WI38 (cell line): ENCODE measurements at regions not wholly inside any gene's neighbourhood (a gene's known extent, or its start where the extent isn't known, plus 50 kb on each side); places are given as distances from the start of the nearest gene placed in this dataset.

Experiments used
- H3K4me3 ChIP-seq: 2 replicates; pipeline ENCODE4 v1.5.1; 2011; ENCODE audit warnings: low read depth, mild to moderate bottlenecking, control low read depth, low read length
- TF ChIP-seq, protein P1 (sequence below): IDR thresholded peaks from 2 replicates; pipeline ENCODE4 v1.5.1; 2012; ENCODE audit warnings: low read depth, mild to moderate bottlenecking, control low read depth, low read length

DNA sequence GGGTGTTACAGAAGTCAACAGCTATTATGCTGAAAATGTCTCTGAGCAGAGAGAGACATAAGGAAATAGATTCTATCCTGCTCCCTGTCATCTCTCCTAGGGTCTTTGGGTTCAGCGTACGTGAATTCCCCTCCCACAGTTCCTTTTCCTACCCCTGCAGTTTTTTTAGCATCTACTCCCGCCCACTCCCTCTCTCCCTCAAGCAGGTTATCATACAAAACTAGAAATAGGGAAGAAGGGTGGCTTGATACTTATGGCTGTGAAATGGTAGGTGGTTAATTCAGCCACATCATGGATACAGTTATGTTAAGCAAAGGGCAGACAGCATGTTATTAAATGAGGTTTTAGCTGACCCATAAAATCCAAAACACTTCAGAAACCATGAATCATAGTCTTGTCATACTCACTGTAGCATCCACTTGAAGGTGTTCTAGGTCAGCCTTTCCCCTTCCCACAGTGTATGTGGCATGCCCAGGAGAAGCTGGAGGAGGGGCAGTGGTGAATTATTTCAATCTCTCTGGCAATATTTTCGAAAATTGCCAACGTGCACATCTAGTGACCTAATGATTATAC, 236.8 kb upstream of the SERP2 start:
- no peak overlapping the region for H3K4me3 ChIP-seq
- TF ChIP-seq, protein P1, sequence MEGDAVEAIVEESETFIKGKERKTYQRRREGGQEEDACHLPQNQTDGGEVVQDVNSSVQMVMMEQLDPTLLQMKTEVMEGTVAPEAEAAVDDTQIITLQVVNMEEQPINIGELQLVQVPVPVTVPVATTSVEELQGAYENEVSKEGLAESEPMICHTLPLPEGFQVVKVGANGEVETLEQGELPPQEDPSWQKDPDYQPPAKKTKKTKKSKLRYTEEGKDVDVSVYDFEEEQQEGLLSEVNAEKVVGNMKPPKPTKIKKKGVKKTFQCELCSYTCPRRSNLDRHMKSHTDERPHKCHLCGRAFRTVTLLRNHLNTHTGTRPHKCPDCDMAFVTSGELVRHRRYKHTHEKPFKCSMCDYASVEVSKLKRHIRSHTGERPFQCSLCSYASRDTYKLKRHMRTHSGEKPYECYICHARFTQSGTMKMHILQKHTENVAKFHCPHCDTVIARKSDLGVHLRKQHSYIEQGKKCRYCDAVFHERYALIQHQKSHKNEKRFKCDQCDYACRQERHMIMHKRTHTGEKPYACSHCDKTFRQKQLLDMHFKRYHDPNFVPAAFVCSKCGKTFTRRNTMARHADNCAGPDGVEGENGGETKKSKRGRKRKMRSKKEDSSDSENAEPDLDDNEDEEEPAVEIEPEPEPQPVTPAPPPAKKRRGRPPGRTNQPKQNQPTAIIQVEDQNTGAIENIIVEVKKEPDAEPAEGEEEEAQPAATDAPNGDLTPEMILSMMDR: no peak

- TF ChIP-seq, protein P1: no peak
- H3K4me3 ChIP-seq: no peak overlapping the region
Observed at GRCh38 chr13:44137466-44137865, 236.2 kb upstream of the SERP2 start.

DNA sequence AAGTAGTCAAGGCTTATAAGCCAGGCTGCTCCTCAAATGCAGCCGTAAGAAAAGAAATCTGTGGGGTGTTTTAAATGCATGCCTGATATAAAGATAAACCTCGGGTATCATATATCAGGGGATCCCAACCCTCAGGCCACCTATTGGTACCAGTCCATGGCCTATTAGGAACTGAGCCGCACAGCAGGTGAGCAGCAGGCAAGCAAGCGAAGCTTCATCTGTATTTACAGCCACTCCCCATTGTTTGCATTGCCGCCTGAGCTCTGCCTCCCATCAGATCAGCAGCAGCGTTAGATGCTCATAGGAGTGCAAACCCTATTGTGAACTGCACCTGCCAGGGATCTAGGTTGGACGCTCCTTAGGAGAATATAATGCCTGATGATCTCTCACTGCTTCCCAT, 233.5 kb upstream of the SERP2 start:
- H3K4me3 ChIP-seq: no peak overlapping the region

DNA sequence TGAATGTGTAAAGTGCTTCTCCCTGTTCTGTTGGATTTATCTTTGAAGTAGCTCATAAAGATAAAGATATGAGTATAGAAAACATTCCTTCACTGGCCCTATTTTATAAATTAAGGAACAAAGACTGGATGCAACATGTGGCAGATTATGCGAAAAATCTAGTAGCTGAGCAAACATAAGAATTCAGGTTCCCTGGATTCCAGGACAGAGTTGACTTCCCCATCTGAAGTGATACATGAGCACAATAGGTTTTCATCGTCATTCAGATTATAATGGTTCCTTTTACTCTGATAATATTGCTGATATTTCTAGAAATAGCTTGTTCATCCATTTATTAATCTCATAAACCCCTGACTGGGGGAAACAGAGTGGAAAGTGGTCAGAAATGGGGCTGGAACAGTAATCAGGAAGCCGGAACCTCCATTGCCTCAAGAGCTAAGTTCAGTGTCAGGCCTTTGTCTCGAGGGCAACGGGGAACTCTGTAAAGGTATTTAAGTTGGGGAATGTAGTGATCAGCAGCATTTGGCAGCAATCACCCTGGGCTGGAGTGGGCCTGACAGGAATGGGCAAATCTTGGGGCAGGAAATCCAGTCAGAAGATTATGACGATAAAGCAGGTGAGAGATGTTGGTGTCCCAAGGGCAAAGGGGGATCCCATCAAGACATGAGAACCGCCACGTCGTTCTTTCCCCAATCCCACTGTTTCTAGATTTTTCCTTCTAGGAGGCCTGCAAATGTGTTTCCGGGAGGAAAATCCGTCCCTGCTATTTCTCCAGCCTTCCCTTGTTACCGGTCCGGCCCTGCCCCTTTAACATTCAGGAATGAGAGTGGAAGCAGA, 232.5 kb upstream of the SERP2 start:
- TF ChIP-seq, protein P1: no peak
- peak overlapping the region; percentile 64 for H3K4me3 ChIP-seq

More for the DNA sequence above, 233.5 kb upstream of the SERP2 start:
- TF ChIP-seq, protein P1: no peak

DNA sequence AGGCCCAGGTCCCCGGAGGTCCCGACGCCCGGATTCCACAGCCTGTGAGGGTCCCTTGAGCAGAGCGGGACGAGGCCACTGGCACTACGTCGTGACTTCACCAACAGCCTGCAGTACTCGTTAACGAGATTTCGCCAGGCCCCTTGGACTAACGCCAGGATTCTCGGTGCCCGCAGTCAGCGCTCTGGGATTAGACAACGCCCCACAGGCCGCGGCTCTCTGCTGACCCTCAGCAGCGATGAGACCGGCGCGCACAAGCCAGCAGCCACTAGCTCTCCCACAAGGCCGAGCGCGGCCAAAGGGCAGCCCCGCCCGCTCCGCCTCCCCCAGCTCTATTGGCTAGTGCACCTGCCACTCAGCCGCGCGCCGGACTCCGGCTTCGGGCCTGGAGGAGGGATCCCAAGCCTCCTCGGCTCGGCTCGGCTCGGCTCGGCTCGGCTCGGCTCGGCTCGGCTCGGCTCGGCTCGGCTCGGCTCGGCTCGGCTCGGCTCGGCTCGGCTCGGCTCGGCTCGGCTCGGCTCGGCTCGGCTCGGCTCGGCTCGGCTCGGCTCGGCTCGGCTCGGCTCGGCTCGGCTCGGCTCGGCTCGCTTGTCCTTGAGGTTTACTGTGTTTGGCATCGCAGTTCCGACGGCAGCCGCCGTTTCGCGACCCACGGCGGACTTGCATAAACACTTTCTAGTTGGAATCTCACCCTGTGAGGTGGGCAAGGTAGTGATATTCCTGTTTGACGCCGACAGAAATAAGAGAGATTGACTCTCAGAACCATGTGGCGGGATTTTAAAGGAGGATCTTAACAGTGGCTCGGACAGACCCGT, 231.7 kb upstream of the SERP2 start:
- H3K4me3 ChIP-seq: peak overlapping the region; percentile 64
- TF ChIP-seq, protein P1: no peak

DNA sequence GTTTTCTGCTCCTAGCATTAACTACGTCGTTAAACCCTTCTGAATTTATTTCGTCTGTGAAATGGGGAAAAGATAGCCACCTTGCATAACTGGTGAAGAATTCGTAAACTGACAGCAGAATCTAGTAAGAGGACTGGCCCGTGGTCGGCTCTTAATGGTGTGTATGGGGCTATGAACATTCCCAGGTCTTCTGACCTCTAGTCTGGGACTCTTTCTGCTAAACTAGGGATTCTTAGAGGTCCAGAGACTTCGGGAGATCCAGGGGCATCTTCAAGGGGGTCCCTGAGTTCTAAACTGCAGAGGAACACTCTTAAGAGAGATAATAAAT, 231.1 kb upstream of the SERP2 start:
- TF ChIP-seq, protein P1: no peak
- H3K4me3 ChIP-seq: peak overlapping the region; percentile 59
